ENCODE measurements at regions not wholly inside any gene's neighbourhood (a gene's known extent, or its start where the extent isn't known, plus 50 kb on each side); places are given as distances from the start of the nearest gene placed in this dataset.

DNA sequence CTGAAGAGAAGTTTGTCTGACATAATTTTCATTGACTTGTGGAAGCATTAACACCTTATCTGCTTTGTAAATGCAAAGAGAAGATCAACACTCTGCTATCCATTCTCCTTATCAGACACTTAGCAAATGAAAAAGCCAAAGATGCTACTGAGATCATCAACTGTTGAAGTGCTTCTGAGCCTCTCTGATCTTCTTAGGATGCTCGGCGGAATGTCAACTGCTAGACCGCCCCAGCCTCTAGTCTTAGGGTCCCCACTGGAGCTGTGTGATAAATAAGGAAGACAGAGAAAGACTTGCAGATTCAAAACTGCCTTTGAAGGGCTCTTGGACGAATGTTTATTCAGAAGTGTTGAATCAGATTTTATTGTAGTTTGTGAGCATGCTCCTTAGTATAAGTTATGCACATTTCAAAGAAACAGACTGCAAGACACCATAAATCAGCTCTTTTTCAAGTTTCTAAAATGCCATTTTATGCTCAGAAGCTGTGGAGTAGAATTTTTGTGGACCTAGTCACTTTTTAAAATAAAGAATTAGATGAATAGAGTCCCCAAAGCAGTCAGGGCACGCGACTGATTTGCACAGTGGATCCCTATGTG, 197.9 kb downstream of the DIRAS2 start:
- TF ChIP-seq, protein P1, sequence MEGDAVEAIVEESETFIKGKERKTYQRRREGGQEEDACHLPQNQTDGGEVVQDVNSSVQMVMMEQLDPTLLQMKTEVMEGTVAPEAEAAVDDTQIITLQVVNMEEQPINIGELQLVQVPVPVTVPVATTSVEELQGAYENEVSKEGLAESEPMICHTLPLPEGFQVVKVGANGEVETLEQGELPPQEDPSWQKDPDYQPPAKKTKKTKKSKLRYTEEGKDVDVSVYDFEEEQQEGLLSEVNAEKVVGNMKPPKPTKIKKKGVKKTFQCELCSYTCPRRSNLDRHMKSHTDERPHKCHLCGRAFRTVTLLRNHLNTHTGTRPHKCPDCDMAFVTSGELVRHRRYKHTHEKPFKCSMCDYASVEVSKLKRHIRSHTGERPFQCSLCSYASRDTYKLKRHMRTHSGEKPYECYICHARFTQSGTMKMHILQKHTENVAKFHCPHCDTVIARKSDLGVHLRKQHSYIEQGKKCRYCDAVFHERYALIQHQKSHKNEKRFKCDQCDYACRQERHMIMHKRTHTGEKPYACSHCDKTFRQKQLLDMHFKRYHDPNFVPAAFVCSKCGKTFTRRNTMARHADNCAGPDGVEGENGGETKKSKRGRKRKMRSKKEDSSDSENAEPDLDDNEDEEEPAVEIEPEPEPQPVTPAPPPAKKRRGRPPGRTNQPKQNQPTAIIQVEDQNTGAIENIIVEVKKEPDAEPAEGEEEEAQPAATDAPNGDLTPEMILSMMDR (conservative IDR thresholded peaks at IDR 0.05; ENCODE audit: low read depth in 2 of 2): no peak
- no peak for TF ChIP-seq EZH2 (IDR thresholded peaks at IDR 0.05; ENCODE audit: low read depth, unreplicated experiment)
- TF ChIP-seq, protein P2, sequence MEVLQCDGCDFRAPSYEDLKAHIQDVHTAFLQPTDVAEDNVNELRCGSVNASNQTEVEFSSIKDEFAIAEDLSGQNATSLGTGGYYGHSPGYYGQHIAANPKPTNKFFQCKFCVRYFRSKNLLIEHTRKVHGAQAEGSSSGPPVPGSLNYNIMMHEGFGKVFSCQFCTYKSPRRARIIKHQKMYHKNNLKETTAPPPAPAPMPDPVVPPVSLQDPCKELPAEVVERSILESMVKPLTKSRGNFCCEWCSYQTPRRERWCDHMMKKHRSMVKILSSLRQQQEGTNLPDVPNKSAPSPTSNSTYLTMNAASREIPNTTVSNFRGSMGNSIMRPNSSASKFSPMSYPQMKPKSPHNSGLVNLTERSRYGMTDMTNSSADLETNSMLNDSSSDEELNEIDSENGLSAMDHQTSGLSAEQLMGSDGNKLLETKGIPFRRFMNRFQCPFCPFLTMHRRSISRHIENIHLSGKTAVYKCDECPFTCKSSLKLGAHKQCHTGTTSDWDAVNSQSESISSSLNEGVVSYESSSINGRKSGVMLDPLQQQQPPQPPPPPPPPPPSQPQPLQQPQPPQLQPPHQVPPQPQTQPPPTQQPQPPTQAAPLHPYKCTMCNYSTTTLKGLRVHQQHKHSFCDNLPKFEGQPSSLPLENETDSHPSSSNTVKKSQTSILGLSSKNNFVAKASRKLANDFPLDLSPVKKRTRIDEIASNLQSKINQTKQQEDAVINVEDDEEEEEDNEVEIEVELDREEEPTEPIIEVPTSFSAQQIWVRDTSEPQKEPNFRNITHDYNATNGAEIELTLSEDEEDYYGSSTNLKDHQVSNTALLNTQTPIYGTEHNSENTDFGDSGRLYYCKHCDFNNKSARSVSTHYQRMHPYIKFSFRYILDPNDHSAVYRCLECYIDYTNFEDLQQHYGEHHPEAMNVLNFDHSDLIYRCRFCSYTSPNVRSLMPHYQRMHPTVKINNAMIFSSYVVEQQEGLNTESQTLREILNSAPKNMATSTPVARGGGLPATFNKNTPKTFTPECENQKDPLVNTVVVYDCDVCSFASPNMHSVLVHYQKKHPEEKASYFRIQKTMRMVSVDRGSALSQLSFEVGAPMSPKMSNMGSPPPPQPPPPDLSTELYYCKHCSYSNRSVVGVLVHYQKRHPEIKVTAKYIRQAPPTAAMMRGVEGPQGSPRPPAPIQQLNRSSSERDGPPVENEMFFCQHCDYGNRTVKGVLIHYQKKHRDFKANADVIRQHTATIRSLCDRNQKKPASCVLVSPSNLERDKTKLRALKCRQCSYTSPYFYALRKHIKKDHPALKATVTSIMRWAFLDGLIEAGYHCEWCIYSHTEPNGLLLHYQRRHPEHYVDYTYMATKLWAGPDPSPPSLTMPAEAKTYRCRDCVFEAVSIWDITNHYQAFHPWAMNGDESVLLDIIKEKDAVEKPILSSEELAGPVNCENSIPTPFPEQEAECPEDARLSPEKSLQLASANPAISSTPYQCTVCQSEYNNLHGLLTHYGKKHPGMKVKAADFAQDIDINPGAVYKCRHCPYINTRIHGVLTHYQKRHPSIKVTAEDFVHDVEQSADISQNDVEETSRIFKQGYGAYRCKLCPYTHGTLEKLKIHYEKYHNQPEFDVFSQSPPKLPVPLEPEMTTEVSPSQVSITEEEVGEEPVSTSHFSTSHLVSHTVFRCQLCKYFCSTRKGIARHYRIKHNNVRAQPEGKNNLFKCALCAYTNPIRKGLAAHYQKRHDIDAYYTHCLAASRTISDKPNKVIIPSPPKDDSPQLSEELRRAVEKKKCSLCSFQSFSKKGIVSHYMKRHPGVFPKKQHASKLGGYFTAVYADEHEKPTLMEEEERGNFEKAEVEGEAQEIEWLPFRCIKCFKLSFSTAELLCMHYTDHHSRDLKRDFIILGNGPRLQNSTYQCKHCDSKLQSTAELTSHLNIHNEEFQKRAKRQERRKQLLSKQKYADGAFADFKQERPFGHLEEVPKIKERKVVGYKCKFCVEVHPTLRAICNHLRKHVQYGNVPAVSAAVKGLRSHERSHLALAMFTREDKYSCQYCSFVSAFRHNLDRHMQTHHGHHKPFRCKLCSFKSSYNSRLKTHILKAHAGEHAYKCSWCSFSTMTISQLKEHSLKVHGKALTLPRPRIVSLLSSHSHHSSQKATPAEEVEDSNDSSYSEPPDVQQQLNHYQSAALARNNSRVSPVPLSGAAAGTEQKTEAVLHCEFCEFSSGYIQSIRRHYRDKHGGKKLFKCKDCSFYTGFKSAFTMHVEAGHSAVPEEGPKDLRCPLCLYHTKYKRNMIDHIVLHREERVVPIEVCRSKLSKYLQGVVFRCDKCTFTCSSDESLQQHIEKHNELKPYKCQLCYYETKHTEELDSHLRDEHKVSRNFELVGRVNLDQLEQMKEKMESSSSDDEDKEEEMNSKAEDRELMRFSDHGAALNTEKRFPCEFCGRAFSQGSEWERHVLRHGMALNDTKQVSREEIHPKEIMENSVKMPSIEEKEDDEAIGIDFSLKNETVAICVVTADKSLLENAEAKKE (CRISPR knock-in tag; IDR thresholded peaks at IDR 0.05): no peak
- no peak for TF ChIP-seq POLR2AphosphoS5 (IDR thresholded peaks at IDR 0.05; ENCODE audit: low read depth)
- TF ChIP-seq, protein P3, sequence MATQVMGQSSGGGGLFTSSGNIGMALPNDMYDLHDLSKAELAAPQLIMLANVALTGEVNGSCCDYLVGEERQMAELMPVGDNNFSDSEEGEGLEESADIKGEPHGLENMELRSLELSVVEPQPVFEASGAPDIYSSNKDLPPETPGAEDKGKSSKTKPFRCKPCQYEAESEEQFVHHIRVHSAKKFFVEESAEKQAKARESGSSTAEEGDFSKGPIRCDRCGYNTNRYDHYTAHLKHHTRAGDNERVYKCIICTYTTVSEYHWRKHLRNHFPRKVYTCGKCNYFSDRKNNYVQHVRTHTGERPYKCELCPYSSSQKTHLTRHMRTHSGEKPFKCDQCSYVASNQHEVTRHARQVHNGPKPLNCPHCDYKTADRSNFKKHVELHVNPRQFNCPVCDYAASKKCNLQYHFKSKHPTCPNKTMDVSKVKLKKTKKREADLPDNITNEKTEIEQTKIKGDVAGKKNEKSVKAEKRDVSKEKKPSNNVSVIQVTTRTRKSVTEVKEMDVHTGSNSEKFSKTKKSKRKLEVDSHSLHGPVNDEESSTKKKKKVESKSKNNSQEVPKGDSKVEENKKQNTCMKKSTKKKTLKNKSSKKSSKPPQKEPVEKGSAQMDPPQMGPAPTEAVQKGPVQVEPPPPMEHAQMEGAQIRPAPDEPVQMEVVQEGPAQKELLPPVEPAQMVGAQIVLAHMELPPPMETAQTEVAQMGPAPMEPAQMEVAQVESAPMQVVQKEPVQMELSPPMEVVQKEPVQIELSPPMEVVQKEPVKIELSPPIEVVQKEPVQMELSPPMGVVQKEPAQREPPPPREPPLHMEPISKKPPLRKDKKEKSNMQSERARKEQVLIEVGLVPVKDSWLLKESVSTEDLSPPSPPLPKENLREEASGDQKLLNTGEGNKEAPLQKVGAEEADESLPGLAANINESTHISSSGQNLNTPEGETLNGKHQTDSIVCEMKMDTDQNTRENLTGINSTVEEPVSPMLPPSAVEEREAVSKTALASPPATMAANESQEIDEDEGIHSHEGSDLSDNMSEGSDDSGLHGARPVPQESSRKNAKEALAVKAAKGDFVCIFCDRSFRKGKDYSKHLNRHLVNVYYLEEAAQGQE (IDR thresholded peaks at IDR 0.05; ENCODE audit: unreplicated experiment): no peak
- TF ChIP-seq CREB1 (CRISPR knock-in tag; IDR thresholded peaks at IDR 0.05; ENCODE audit: low read depth): no peak

Data from GM23338 (cell line).